GM23338 (cell line): ENCODE measurements at regions not wholly inside any gene's neighbourhood (a gene's known extent, or its start where the extent isn't known, plus 50 kb on each side); places are given as distances from the start of the nearest gene placed in this dataset.

Experiments used
- ATAC-seq: fragments of 200-7000 bp; cut with Tn5 transposase; 3 replicates; pipeline ENCODE4 v1.9.1; 2020
- DNase-seq: peaks from one replicate; pipeline ENCODE4 v3.0.0-alpha.2; 2015; ENCODE audit warnings: low spot score
- H2AFZ ChIP-seq: fragments of 200-600 bp; sonication (generic); 2 replicates; pipeline ENCODE4 v1.8.0; 2016; ENCODE audit warnings: antibody characterized with exemption, mild to moderate bottlenecking, moderate library complexity
- H3F3A ChIP-seq: fragments of 200-600 bp; sonication (generic); replicated peaks from 2 replicates; pipeline ENCODE4 v1.8.0; 2017; ENCODE audit warnings: antibody characterized with exemption, mixed run types, low read depth
- H3K27ac ChIP-seq: fragments of 200-600 bp; sonication (generic); 2 replicates; pipeline ENCODE4 v1.6.1; 2016; ENCODE audit warnings: low read depth
- H3K27me3 ChIP-seq: fragments of 200-600 bp; sonication (generic); 2 replicates; pipeline ENCODE4 v1.8.0; 2016; ENCODE audit warnings: mild to moderate bottlenecking, mixed run types, moderate library complexity; ENCODE audit not compliant: insufficient read depth
- H3K36me3 ChIP-seq: fragments of 200-600 bp; sonication (generic); 2 replicates; pipeline ENCODE4 v1.8.0; 2016; ENCODE audit warnings: mild to moderate bottlenecking; ENCODE audit not compliant: insufficient read depth
- H3K4me1 ChIP-seq: fragments of 200-600 bp; sonication (generic); 2 replicates; pipeline ENCODE4 v1.8.0; 2016; ENCODE audit warnings: mild to moderate bottlenecking, moderate library complexity; ENCODE audit not compliant: insufficient read depth
- H3K4me2 ChIP-seq: fragments of 200-600 bp; sonication (generic); 2 replicates; pipeline ENCODE4 v1.7.1; 2017; ENCODE audit warnings: mixed run types
- H3K4me3 ChIP-seq: fragments of 200-600 bp; sonication (generic); 2 replicates; pipeline ENCODE4 v1.6.1; 2016; ENCODE audit warnings: mixed run types
- H3K79me2 ChIP-seq: fragments of 200-600 bp; sonication (generic); replicated peaks from 2 replicates; pipeline ENCODE4 v1.8.0; 2017; ENCODE audit warnings: mild to moderate bottlenecking; ENCODE audit not compliant: insufficient read depth
- H3K9me2 ChIP-seq: fragments of 200-600 bp; sonication (generic); 2 replicates; pipeline ENCODE4 v1.8.0; 2017; ENCODE audit not compliant: insufficient read depth
- H4K20me1 ChIP-seq: fragments of 200-600 bp; sonication (generic); replicated peaks from 2 replicates; pipeline ENCODE4 v1.8.0; 2017; ENCODE audit warnings: mild to moderate bottlenecking; ENCODE audit not compliant: insufficient read depth
- H3K27ac Mint-ChIP-seq: 2 replicates; pipeline ENCODE4 v1.8.0; 2020; ENCODE audit warnings: inconsistent platforms, mild to moderate bottlenecking, moderate library complexity, mixed read lengths
- H3K27me3 Mint-ChIP-seq: 3 replicates; pipeline ENCODE4 v1.8.0; 2022; ENCODE audit warnings: low read depth, mild to moderate bottlenecking, moderate library complexity, mixed read lengths, inconsistent platforms; ENCODE audit not compliant: insufficient read depth, poor library complexity
- H3K36me3 Mint-ChIP-seq: 3 replicates; pipeline ENCODE4 v1.8.0; 2021; ENCODE audit warnings: low read depth, mild to moderate bottlenecking, inconsistent platforms, moderate library complexity, mixed read lengths
- H3K4me1 Mint-ChIP-seq: 3 replicates; pipeline ENCODE4 v1.8.0; 2020; ENCODE audit warnings: mild to moderate bottlenecking, inconsistent platforms, mixed read lengths
- H3K4me3 Mint-ChIP-seq: 3 replicates; pipeline ENCODE4 v1.8.0; 2021; ENCODE audit warnings: moderate library complexity, mild to moderate bottlenecking, inconsistent platforms, mixed read lengths
- H3K9me3 Mint-ChIP-seq: 3 replicates; pipeline ENCODE4 v1.8.0; 2020; ENCODE audit warnings: moderate library complexity, mild to moderate bottlenecking, inconsistent platforms, mixed read lengths
- EZH2 ChIP-seq: fragments of 200-600 bp; sonication (generic); IDR thresholded peaks from one replicate; pipeline ENCODE4 v1.8.0; 2017; ENCODE audit warnings: antibody characterized with exemption, mild to moderate bottlenecking, low read depth; ENCODE audit not compliant: unreplicated experiment
- NANOG ChIP-seq: IDR thresholded peaks from 2 replicates; pipeline ENCODE4 v1.6.1; 2016; ENCODE audit warnings: antibody characterized with exemption, borderline replicate concordance
- POLR2AphosphoS5 ChIP-seq: IDR thresholded peaks from 2 replicates; pipeline ENCODE4 v1.6.1; 2016; ENCODE audit warnings: antibody characterized with exemption, low read depth
- STAT1 ChIP-seq: IDR thresholded peaks from one replicate; pipeline ENCODE4 v1.6.1; 2016; ENCODE audit warnings: antibody characterized with exemption; ENCODE audit not compliant: unreplicated experiment
- ZNF114 ChIP-seq: fragments of 250-450 bp; sonication (Bioruptor Pico); IDR thresholded peaks from 2 replicates; pipeline ENCODE4 v1.5.0; 2020; ENCODE audit warnings: mild to moderate bottlenecking, moderate library complexity
- ZNF331 ChIP-seq: fragments of 250-450 bp; sonication (Bioruptor Pico); IDR thresholded peaks from 2 replicates; pipeline ENCODE4 v1.5.0; 2020; ENCODE audit warnings: low read depth, mild to moderate bottlenecking, moderate library complexity
- TF ChIP-seq, protein P1 (sequence below): IDR thresholded peaks from one replicate; pipeline ENCODE4 v1.6.1; 2018; ENCODE audit warnings: antibody characterized with exemption; ENCODE audit not compliant: unreplicated experiment
- TF ChIP-seq, protein P2 (sequence below): IDR thresholded peaks from 2 replicates; pipeline ENCODE4 v1.6.1; 2016; ENCODE audit warnings: antibody characterized with exemption

DNA sequence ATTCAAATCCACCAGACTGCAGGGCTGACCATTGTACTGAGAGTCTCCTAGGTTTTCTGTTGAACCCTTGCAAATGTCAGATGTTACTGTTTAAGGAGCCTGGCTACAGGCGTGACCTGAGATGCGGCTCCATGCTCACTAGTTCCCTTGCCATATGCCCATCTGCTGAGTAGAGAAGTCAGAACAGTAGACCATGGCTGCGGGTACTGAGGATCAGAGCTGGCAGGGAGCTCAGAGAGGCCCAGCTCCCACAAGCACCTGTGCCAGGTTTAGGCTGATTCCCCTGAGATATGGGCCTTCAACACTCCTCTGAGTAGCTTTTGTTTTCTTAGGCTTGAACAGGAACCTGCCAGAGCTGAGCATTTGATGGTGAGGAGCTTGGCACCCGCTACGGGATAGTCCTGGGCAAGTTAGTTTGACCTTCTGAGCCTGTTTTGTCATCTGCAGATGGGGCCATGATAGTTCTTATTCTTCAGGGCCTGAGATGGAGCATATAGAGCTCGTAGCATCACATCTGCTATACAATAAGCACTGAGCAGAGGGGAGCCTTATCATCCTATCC lies 83.7 kb downstream of the BOD1 start:
- Mint-ChIP-seq H3K27ac (no peak overlapping the region), H3K4me3 (no peak overlapping the region), H3K36me3 (no peaks in the 10 kb centered on the region), H3K4me1 (peaks cover 5% of the 10 kb centered on the region), H3K27me3 (peaks cover 8% of the 10 kb centered on the region), H3K9me3 (no peaks in the 10 kb centered on the region; the same call in 2 of the 3 replicates)
- Histone ChIP-seq H3K4me2 (no peak overlapping the region), H3K4me3 (no peak overlapping the region), H3F3A (no peaks in the 10 kb centered on the region), H3K79me2 (no peaks in the 10 kb centered on the region), H3K9me2 (0 out of 2 replicates have a peak, but pooled peaks cover 3% of the 10 kb centered on the region), H3K27me3 (no peaks in the 10 kb centered on the region), H4K20me1 (no peaks in the 10 kb centered on the region), H2AFZ (no peak overlapping the region), H3K27ac (no peak overlapping the region), H3K4me1 (no peaks in the 10 kb centered on the region), H3K36me3 (no peaks in the 10 kb centered on the region)
- no peak for ATAC-seq
- TF ChIP-seq EZH2 = no peak
- TF ChIP-seq NANOG = no peak
- TF ChIP-seq, protein P1, sequence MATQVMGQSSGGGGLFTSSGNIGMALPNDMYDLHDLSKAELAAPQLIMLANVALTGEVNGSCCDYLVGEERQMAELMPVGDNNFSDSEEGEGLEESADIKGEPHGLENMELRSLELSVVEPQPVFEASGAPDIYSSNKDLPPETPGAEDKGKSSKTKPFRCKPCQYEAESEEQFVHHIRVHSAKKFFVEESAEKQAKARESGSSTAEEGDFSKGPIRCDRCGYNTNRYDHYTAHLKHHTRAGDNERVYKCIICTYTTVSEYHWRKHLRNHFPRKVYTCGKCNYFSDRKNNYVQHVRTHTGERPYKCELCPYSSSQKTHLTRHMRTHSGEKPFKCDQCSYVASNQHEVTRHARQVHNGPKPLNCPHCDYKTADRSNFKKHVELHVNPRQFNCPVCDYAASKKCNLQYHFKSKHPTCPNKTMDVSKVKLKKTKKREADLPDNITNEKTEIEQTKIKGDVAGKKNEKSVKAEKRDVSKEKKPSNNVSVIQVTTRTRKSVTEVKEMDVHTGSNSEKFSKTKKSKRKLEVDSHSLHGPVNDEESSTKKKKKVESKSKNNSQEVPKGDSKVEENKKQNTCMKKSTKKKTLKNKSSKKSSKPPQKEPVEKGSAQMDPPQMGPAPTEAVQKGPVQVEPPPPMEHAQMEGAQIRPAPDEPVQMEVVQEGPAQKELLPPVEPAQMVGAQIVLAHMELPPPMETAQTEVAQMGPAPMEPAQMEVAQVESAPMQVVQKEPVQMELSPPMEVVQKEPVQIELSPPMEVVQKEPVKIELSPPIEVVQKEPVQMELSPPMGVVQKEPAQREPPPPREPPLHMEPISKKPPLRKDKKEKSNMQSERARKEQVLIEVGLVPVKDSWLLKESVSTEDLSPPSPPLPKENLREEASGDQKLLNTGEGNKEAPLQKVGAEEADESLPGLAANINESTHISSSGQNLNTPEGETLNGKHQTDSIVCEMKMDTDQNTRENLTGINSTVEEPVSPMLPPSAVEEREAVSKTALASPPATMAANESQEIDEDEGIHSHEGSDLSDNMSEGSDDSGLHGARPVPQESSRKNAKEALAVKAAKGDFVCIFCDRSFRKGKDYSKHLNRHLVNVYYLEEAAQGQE = no peak
- TF ChIP-seq, protein P2, sequence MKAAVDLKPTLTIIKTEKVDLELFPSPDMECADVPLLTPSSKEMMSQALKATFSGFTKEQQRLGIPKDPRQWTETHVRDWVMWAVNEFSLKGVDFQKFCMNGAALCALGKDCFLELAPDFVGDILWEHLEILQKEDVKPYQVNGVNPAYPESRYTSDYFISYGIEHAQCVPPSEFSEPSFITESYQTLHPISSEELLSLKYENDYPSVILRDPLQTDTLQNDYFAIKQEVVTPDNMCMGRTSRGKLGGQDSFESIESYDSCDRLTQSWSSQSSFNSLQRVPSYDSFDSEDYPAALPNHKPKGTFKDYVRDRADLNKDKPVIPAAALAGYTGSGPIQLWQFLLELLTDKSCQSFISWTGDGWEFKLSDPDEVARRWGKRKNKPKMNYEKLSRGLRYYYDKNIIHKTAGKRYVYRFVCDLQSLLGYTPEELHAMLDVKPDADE = no peak
- no peak for TF ChIP-seq ZNF114 (CRISPR knock-in tag)
- TF ChIP-seq POLR2AphosphoS5 = no peak
- no peak for TF ChIP-seq ZNF331
- no peak for DNase-seq

DNA sequence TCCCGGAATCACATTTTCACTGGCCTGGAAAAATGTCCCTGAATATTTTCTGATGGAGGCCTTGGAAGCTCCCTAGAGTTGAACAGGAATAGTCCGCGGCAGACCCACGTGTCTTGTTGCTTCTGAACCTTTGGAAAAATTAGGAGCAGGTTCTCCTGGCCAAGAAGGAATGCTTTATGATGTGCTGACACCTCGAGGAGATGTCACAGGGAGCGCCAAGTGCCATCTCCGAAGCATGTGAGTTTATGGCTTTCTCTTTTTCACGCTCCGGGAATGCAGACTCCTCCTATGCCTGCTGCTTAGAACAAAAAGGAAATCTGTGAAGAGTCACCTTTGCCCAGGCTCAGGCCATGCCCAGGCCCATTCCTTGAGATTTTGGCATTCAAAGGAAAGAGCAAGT lies 84.6 kb downstream of the BOD1 start:
- Mint-ChIP-seq H3K4me3 (no peak overlapping the region), H3K4me1 (peaks cover 5% of the 10 kb centered on the region), H3K27me3 (peaks cover 8% of the 10 kb centered on the region), H3K9me3 (no peaks in the 10 kb centered on the region; the same call in 2 of the 3 replicates), H3K27ac (no peak overlapping the region), H3K36me3 (no peaks in the 10 kb centered on the region)
- TF ChIP-seq STAT1 = no peak
- no peak for ATAC-seq
- Histone ChIP-seq H3K4me3 (no peak overlapping the region), H2AFZ (no peak overlapping the region), H3K79me2 (no peaks in the 10 kb centered on the region), H3K27ac (no peak overlapping the region), H3K4me1 (no peaks in the 10 kb centered on the region), H4K20me1 (no peaks in the 10 kb centered on the region), H3K36me3 (no peaks in the 10 kb centered on the region), H3K4me2 (no peak overlapping the region), H3K9me2 (0 out of 2 replicates have a peak, but pooled peaks cover 3% of the 10 kb centered on the region), H3F3A (no peaks in the 10 kb centered on the region), H3K27me3 (no peaks in the 10 kb centered on the region)
- DNase-seq = no peak
